Astrocyte (in vitro differentiated cells and primary cell): ENCODE measurements at regions not wholly inside any gene's neighbourhood (a gene's known extent, or its start where the extent isn't known, plus 50 kb on each side); places are given as distances from the start of the nearest gene placed in this dataset.
A peak's percentile ranks its signal among the peaks of the same experiment; 100 is the strongest.

Experiments used
- DNase-seq: peaks from one replicate; pipeline ENCODE4 v3.0.0-alpha.2; 2010; ENCODE audit warnings: low read depth
- FAIRE-seq: peaks from 2 replicates; lab custom pipeline; 2011; peaks lifted over from hg19 to GRCh38; lab: Jason Lieb, UNC
- H2AFZ ChIP-seq: 2 replicates; pipeline ENCODE4 v1.6.0; 2012; ENCODE audit warnings: low read depth, low read length, inconsistent platforms
- H3K27ac ChIP-seq: 2 replicates; pipeline ENCODE4 v1.5.1; 2011; ENCODE audit warnings: low read depth, low read length, inconsistent platforms
- H3K27me3 ChIP-seq: 2 replicates; pipeline ENCODE4 v1.6.0; 2011; ENCODE audit warnings: low read length, inconsistent platforms; ENCODE audit not compliant: insufficient read depth
- H3K36me3 ChIP-seq: 2 replicates; pipeline ENCODE4 v1.5.1; 2011; ENCODE audit warnings: low read length, inconsistent platforms; ENCODE audit not compliant: insufficient read depth
- H3K4me1 ChIP-seq: 2 replicates; pipeline ENCODE4 v1.5.1; 2011; ENCODE audit warnings: low read length, inconsistent platforms; ENCODE audit not compliant: insufficient read depth
- H3K4me2 ChIP-seq: 2 replicates; pipeline ENCODE4 v1.6.0; 2012; ENCODE audit warnings: low read length, inconsistent platforms
- H3K4me3 ChIP-seq: 2 replicates; pipeline ENCODE4 v1.5.1; 2011; ENCODE audit warnings: low read depth, mild to moderate bottlenecking, low read length, inconsistent platforms; ENCODE audit not compliant: insufficient read depth
- H3K79me2 ChIP-seq: 2 replicates; pipeline ENCODE4 v1.6.0; 2012; ENCODE audit warnings: mild to moderate bottlenecking, low read length, inconsistent platforms; ENCODE audit not compliant: insufficient read depth
- H3K9ac ChIP-seq: 2 replicates; pipeline ENCODE4 v1.6.0; 2012; ENCODE audit warnings: mild to moderate bottlenecking, low read length, inconsistent platforms
- H3K9me3 ChIP-seq: 2 replicates; pipeline ENCODE4 v1.5.1; 2012; ENCODE audit warnings: low read depth, mild to moderate bottlenecking, low read length, inconsistent platforms; ENCODE audit not compliant: insufficient read depth
- H4K20me1 ChIP-seq: 2 replicates; pipeline ENCODE4 v1.6.0; 2012; ENCODE audit warnings: low read length, inconsistent platforms; ENCODE audit not compliant: insufficient read depth
- H3K27ac Mint-ChIP-seq: one replicate; pipeline ENCODE4 v1.8.0; 2021; ENCODE audit warnings: mild to moderate bottlenecking, mixed read lengths; ENCODE audit not compliant: unreplicated experiment
- H3K27me3 Mint-ChIP-seq: one replicate; pipeline ENCODE4 v1.8.0; 2021; ENCODE audit warnings: low read depth, mixed read lengths; ENCODE audit not compliant: unreplicated experiment
- H3K36me3 Mint-ChIP-seq: one replicate; pipeline ENCODE4 v1.8.0; 2021; ENCODE audit warnings: low read depth, mixed read lengths; ENCODE audit not compliant: unreplicated experiment
- H3K4me1 Mint-ChIP-seq: one replicate; pipeline ENCODE4 v1.8.0; 2021; ENCODE audit warnings: low read depth, mixed read lengths; ENCODE audit not compliant: unreplicated experiment
- H3K4me3 Mint-ChIP-seq: one replicate; pipeline ENCODE4 v1.8.0; 2021; ENCODE audit warnings: mild to moderate bottlenecking, moderate library complexity, mixed read lengths; ENCODE audit not compliant: unreplicated experiment
- H3K9me3 Mint-ChIP-seq: one replicate; pipeline ENCODE4 v1.8.0; 2021; ENCODE audit warnings: mild to moderate bottlenecking, mixed read lengths; ENCODE audit not compliant: unreplicated experiment
- EZH2 ChIP-seq: IDR thresholded peaks from 2 replicates; pipeline ENCODE4 v1.6.1; 2012; ENCODE audit warnings: mild to moderate bottlenecking, low read length, inconsistent platforms; ENCODE audit not compliant: insufficient read depth
- TF ChIP-seq, protein P1 (sequence below): IDR thresholded peaks from 2 replicates; pipeline ENCODE4 v1.5.1; 2011; ENCODE audit warnings: low read depth, mild to moderate bottlenecking, inconsistent platforms, low read length, moderate library complexity; ENCODE audit not compliant: insufficient read depth

- H3K4me1 ChIP-seq: peaks cover 15% of the 10 kb centered on the region
- peaks cover 4% of the 10 kb centered on the region for H3K27me3 Mint-ChIP-seq
- DNase-seq (no peak), FAIRE-seq (no peak)
- H3K79me2 ChIP-seq: no peaks in the 10 kb centered on the region
- H3K27ac Mint-ChIP-seq: no peak overlapping the region
- TF ChIP-seq, protein P1, sequence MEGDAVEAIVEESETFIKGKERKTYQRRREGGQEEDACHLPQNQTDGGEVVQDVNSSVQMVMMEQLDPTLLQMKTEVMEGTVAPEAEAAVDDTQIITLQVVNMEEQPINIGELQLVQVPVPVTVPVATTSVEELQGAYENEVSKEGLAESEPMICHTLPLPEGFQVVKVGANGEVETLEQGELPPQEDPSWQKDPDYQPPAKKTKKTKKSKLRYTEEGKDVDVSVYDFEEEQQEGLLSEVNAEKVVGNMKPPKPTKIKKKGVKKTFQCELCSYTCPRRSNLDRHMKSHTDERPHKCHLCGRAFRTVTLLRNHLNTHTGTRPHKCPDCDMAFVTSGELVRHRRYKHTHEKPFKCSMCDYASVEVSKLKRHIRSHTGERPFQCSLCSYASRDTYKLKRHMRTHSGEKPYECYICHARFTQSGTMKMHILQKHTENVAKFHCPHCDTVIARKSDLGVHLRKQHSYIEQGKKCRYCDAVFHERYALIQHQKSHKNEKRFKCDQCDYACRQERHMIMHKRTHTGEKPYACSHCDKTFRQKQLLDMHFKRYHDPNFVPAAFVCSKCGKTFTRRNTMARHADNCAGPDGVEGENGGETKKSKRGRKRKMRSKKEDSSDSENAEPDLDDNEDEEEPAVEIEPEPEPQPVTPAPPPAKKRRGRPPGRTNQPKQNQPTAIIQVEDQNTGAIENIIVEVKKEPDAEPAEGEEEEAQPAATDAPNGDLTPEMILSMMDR: no peak
- H3K4me3 ChIP-seq: no peak overlapping the region
- peaks cover 29% of the 10 kb centered on the region for H3K4me1 Mint-ChIP-seq
- H3K4me2 ChIP-seq: no peak overlapping the region
- no peaks in the 10 kb centered on the region for H3K36me3 Mint-ChIP-seq
- H3K36me3 ChIP-seq: no peaks in the 10 kb centered on the region
- no peak overlapping the region for H2AFZ ChIP-seq
- no peak overlapping the region for H3K9ac ChIP-seq
- H3K4me3 Mint-ChIP-seq: no peak overlapping the region
- no peaks in the 10 kb centered on the region for H3K9me3 ChIP-seq
- no peaks in the 10 kb centered on the region for H3K27me3 ChIP-seq
- no peaks in the 10 kb centered on the region for H4K20me1 ChIP-seq
- H3K27ac ChIP-seq: no peak overlapping the region
- peaks cover 2% of the 10 kb centered on the region for H3K9me3 Mint-ChIP-seq
These were observed 134.6 kb downstream of the BOD1 start for GRCh38 chr5:173481821-173482220.

DNA sequence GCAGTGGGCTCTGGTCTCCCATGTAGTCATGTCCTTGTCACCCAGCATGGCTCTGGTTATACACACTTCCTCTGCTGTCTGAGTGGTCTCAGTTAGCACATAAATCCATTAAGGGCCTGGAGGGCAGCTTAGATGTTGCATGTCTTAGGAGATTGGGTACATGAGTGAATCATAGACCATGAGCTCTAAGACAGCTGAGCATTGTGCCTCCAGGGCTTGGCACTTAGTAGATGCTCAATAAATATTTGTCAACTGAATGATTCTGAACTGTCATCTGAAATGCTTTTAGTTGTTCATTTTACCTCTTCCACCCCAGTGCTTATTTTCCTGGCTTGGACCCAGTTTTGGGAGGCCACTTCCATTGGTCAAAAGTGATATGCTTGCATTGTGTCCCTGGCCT, 135.6 kb downstream of the BOD1 start:
- H3K9me3 Mint-ChIP-seq: peaks cover 3% of the 10 kb centered on the region
- H3K9me3 ChIP-seq: no peaks in the 10 kb centered on the region
- no peaks in the 10 kb centered on the region for H4K20me1 ChIP-seq
- H3K4me1 Mint-ChIP-seq: peaks cover 31% of the 10 kb centered on the region
- TF ChIP-seq, protein P1: no peak
- no peak for TF ChIP-seq EZH2
- no peak overlapping the region for H3K27ac ChIP-seq
- no peaks in the 10 kb centered on the region for H3K36me3 Mint-ChIP-seq
- H3K27ac Mint-ChIP-seq: no peak overlapping the region
- H3K36me3 ChIP-seq: no peaks in the 10 kb centered on the region
- DNase-seq: no peak
- peaks cover 4% of the 10 kb centered on the region for H3K27me3 Mint-ChIP-seq
- H3K4me3 ChIP-seq: no peak overlapping the region
- H3K9ac ChIP-seq: no peak overlapping the region
- no peaks in the 10 kb centered on the region for H3K79me2 ChIP-seq
- no peak for FAIRE-seq
- no peak overlapping the region for H2AFZ ChIP-seq
- H3K27me3 ChIP-seq: no peaks in the 10 kb centered on the region
- no peak overlapping the region for H3K4me2 ChIP-seq
- peaks cover 15% of the 10 kb centered on the region for H3K4me1 ChIP-seq
- no peak overlapping the region for H3K4me3 Mint-ChIP-seq

- Histone ChIP-seq H3K36me3 (no peaks in the 10 kb centered on the region), H3K4me2 (no peak overlapping the region), H3K9me3 (no peaks in the 10 kb centered on the region), H2AFZ (no peak overlapping the region), H4K20me1 (no peaks in the 10 kb centered on the region), H3K79me2 (no peaks in the 10 kb centered on the region), H3K4me1 (peaks cover 26% of the 10 kb centered on the region), H3K27ac (no peak overlapping the region), H3K9ac (no peak overlapping the region), H3K27me3 (no peaks in the 10 kb centered on the region), H3K4me3 (no peak overlapping the region)
- Mint-ChIP-seq H3K4me1 (peaks cover 38% of the 10 kb centered on the region), H3K9me3 (peaks cover 3% of the 10 kb centered on the region), H3K27ac (peak overlapping the region; percentile 5), H3K4me3 (no peak overlapping the region), H3K36me3 (no peaks in the 10 kb centered on the region), H3K27me3 (peaks cover 4% of the 10 kb centered on the region)
- TF ChIP-seq, protein P1: no peak
- TF ChIP-seq EZH2: no peak
- peak; percentile 54 for DNase-seq
- no peak for FAIRE-seq
These were observed 136.7 kb downstream of the BOD1 start for GRCh38 chr5:173479711-173480110.
